Lower lobe of right lung (tissue), 2 donors: ENCODE measurements at regions not wholly inside any gene's neighbourhood (a gene's known extent, or its start where the extent isn't known, plus 50 kb on each side); places are given as distances from the start of the nearest gene placed in this dataset.
A peak's percentile ranks its signal among the peaks of the same experiment; 100 is the strongest.

ENCODE experiments used
- ATAC-seq, 2 donors: fragments of 200-7000 bp; cut with Tn5 transposase; one replicate each; pipeline ENCODE4 v1.9.1; 2020 to 2022; ENCODE audit warnings: mild to moderate bottlenecking in 2 of 2, moderate library complexity in 2 of 2
- DNase-seq: peaks from one replicate; pipeline ENCODE4 v3.0.0-alpha.2; 2020
- H3K27ac ChIP-seq: fragments of 200-600 bp; one replicate; pipeline ENCODE4 v1.8.0; 2022
- H3K27me3 ChIP-seq: fragments of 200-600 bp; one replicate; pipeline ENCODE4 v1.8.0; 2022; ENCODE audit warnings: low read depth
- H3K36me3 ChIP-seq: fragments of 200-600 bp; one replicate; pipeline ENCODE4 v1.8.0; 2022; ENCODE audit warnings: mild to moderate bottlenecking
- H3K4me1 ChIP-seq: fragments of 200-600 bp; one replicate; pipeline ENCODE4 v1.8.0; 2022
- H3K4me3 ChIP-seq: fragments of 200-600 bp; one replicate; pipeline ENCODE4 v1.8.0; 2022; ENCODE audit warnings: mild to moderate bottlenecking
- H3K9me3 ChIP-seq: fragments of 200-600 bp; one replicate; pipeline ENCODE4 v1.8.0; 2022
- CTCF ChIP-seq: fragments of 200-600 bp; IDR thresholded peaks from one replicate; pipeline ENCODE4 v1.8.0; 2022; ENCODE audit warnings: antibody characterized with exemption, mild to moderate bottlenecking
- intact Hi-C: fragments of 100-400 bp; cut with DNase I; formaldehyde crosslinking; loops from one replicate; pipeline ENCODE4 v1.11.0; 2022
- donor health status: DM: no; HTN: yes; CAD: no; lungs with severe emphysema.

- no peak overlapping the region for H3K27ac ChIP-seq
- no peak for TF ChIP-seq CTCF
- no peaks in the 10 kb centered on the region for H3K36me3 ChIP-seq
- no peaks in the 10 kb centered on the region for H3K9me3 ChIP-seq
- intact Hi-C loops: no loop called here
- no peaks in the 10 kb centered on the region for H3K27me3 ChIP-seq
- ATAC-seq: no peak
- H3K4me3 ChIP-seq: no peak overlapping the region
- no peaks in the 10 kb centered on the region for H3K4me1 ChIP-seq
- no peak for DNase-seq
Measured at GRCh38 chrX:69072486-69073006, 92.7 kb downstream of the PJA1 start.

DNA sequence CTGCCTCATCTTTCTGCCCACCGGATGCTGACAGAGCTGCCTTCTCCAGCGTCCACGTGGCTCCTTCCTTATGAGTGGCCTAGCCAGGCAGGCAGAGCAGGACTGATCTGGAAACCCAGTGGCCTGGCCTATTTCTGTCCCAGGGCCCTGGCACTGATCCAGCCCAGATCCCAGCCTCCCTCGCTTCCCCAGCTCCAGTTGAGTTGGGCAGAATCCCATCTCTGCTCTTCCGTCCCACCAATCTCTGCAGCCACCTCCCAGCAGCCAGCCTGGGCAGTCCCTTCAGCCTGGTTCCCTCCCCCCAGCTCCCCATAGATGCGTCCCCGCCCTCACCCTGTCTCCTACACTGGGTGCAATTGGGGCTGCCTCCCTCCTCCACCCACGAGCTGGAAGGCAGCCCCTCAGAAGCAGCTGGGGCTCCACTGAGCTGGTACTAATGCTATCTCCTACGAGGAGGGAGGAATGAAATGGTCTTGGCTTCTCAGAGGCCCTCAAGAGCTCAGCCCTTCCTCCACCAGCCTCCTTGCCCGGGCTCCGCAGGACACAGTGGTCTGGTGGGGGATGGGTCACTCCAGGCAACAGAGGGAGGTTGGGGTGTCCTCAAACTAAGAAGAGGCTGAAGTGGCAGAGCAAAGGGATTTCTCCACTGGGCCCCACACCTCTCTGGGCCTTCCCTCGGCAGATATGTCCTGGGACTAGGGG, 94.2 kb downstream of the PJA1 start:
- TF ChIP-seq CTCF: no peak
- H3K27me3 ChIP-seq: no peaks in the 10 kb centered on the region
- H3K27ac ChIP-seq: no peak overlapping the region
- no peak for DNase-seq
- no peak overlapping the region for H3K4me3 ChIP-seq
- H3K9me3 ChIP-seq: no peaks in the 10 kb centered on the region
- intact Hi-C loops: no loop called here
- ATAC-seq: peak in 1 of 2 donors; percentile 31
- no peaks in the 10 kb centered on the region for H3K4me1 ChIP-seq
- H3K36me3 ChIP-seq: no peaks in the 10 kb centered on the region

GRCh38 chrX:69069876-69070275, 95.4 kb downstream of the PJA1 start:
- DNase-seq (no peak), ATAC-seq (no peak)
- intact Hi-C loops: no loop called here
- Histone ChIP-seq H3K4me1 (no peaks in the 10 kb centered on the region), H3K36me3 (no peaks in the 10 kb centered on the region), H3K4me3 (no peak overlapping the region), H3K9me3 (no peaks in the 10 kb centered on the region), H3K27ac (no peak overlapping the region), H3K27me3 (no peaks in the 10 kb centered on the region)
- no peak for TF ChIP-seq CTCF

DNA sequence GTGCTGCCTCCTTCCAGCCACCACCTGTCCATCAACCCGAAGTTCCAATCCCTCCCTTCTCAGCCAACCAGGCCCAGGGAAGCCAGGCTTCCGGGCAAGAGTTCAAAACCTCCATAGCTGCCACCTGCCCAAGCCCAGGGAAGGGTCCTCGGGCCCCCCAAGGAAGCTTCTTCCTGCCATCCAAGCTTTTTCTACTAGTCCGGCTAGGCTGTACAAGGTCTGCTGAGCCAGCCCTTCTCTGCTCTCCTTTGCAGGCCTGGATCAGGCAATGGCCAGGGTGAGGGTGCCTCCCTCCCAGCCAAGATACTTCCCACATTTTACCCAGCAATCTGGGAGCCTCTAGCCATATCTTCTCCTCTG, 96.2 kb downstream of the PJA1 start:
- no peaks in the 10 kb centered on the region for H3K36me3 ChIP-seq
- ATAC-seq (no peak), DNase-seq (no peak)
- H3K27me3 ChIP-seq: no peaks in the 10 kb centered on the region
- intact Hi-C loops: no loop called here
- H3K9me3 ChIP-seq: no peaks in the 10 kb centered on the region
- H3K27ac ChIP-seq: no peak overlapping the region
- TF ChIP-seq CTCF: no peak
- no peak overlapping the region for H3K4me3 ChIP-seq
- no peaks in the 10 kb centered on the region for H3K4me1 ChIP-seq

DNA sequence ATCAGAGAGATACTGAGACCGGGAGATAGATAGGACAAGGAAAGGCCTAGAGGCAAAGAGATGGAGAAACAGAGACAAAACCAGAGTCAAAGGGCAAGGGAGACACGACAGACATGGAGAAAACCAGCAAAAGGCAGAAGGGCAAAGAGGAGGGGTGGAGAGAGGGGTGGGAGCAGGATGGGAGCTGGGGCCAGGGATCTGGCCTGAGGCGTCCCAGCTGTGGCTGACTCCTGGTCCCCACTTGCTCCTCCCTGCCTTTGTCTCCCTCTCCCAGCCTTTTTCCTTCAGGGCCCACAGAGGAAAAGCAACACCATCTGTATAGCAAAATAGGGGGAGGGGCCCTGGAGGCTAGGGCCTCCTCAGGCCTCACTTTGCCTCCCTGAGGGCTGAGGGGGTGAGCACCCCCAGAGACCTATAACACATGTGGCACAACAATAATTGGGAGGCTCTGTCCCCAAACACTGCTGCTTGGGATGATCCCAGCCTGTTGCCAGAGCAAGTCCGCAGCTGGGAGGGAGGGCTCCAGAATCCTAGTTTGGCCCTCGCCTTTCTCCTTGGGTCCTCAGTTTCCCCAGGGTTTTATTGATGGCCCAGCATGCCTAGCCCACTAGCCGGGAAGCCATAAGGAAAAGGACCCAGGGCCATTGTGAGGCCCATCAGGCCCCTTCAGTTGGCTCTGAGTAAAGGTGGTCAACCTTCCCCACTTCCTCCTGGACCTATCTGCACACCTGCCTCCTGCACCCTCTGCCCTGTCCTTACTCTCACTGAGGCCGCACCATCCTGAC, 96.8 kb downstream of the PJA1 start:
- H3K9me3 ChIP-seq: no peaks in the 10 kb centered on the region
- no peaks in the 10 kb centered on the region for H3K36me3 ChIP-seq
- TF ChIP-seq CTCF: no peak
- intact Hi-C loops: no loop called here
- DNase-seq (no peak), ATAC-seq (no peak)
- no peak overlapping the region for H3K4me3 ChIP-seq
- H3K4me1 ChIP-seq: no peaks in the 10 kb centered on the region
- no peak overlapping the region for H3K27ac ChIP-seq
- no peaks in the 10 kb centered on the region for H3K27me3 ChIP-seq
